ENCODE measurements at regions not wholly inside any gene's neighbourhood (a gene's known extent, or its start where the extent isn't known, plus 50 kb on each side); places are given as distances from the start of the nearest gene placed in this dataset.

GRCh38 chr13:102940143-102940542 is 94.3 kb downstream of the ERCC5 start:
- Histone ChIP-seq H3K27me3 (no peaks in the 10 kb centered on the region), H3K9me3 (no peaks in the 10 kb centered on the region), H3K4me3 (no peak overlapping the region), H3K4me1 (no peaks in the 10 kb centered on the region), H3K27ac (no peak overlapping the region), H3K36me3 (no peaks in the 10 kb centered on the region)
- TF ChIP-seq POLR2AphosphoS5 (IDR thresholded peaks at IDR 0.05), result no peak
- TF ChIP-seq POLR2A (IDR thresholded peaks at IDR 0.05), result no peak
- TF ChIP-seq EP300 (IDR thresholded peaks at IDR 0.05), result no peak
- TF ChIP-seq CTCF (IDR thresholded peaks at IDR 0.05), result no peak
- DNase-seq (ENCODE audit: low spot score in 2 of 2), result no peak
- WGBS, result 88% methylated on average over 5 of the region's 5 CpGs

GRCh38 chr13:102935896-102936321 is 90.1 kb downstream of the ERCC5 start:
- Histone ChIP-seq H3K4me3 (no peak overlapping the region), H3K36me3 (no peaks in the 10 kb centered on the region), H3K27ac (no peak overlapping the region), H3K27me3 (no peaks in the 10 kb centered on the region), H3K9me3 (no peaks in the 10 kb centered on the region), H3K4me1 (no peaks in the 10 kb centered on the region)
- WGBS, result 13% methylated on average over 2 of the region's 2 CpGs
- DNase-seq (ENCODE audit: low spot score in 2 of 2), result no peak
- TF ChIP-seq CTCF (IDR thresholded peaks at IDR 0.05) (no peak), EP300 (IDR thresholded peaks at IDR 0.05) (no peak), POLR2AphosphoS5 (IDR thresholded peaks at IDR 0.05) (no peak), POLR2A (IDR thresholded peaks at IDR 0.05) (no peak)

GRCh38 chr13:102933523-102933922 is 87.7 kb downstream of the ERCC5 start:
- TF ChIP-seq CTCF (IDR thresholded peaks at IDR 0.05) (no peak), POLR2AphosphoS5 (IDR thresholded peaks at IDR 0.05) (no peak), POLR2A (IDR thresholded peaks at IDR 0.05) (no peak), EP300 (IDR thresholded peaks at IDR 0.05) (no peak)
- Histone ChIP-seq H3K27ac (no peak overlapping the region), H3K4me3 (no peak overlapping the region), H3K4me1 (peaks cover 4% of the 10 kb centered on the region), H3K9me3 (no peaks in the 10 kb centered on the region), H3K27me3 (no peaks in the 10 kb centered on the region), H3K36me3 (no peaks in the 10 kb centered on the region)
- WGBS, result 90% methylated on average over 3 of the region's 3 CpGs
- no peak for DNase-seq (ENCODE audit: low spot score in 2 of 2)

- Histone ChIP-seq H3K9me3 (no peaks in the 10 kb centered on the region), H3K4me1 (peaks cover 4% of the 10 kb centered on the region), H3K36me3 (no peaks in the 10 kb centered on the region), H3K27me3 (no peaks in the 10 kb centered on the region), H3K27ac (no peak overlapping the region), H3K4me3 (no peak overlapping the region)
- 78% methylated on average over 6 of the region's 6 CpGs for WGBS
- DNase-seq (ENCODE audit: low spot score in 2 of 2), result no peak
- TF ChIP-seq CTCF (IDR thresholded peaks at IDR 0.05) (no peak), POLR2AphosphoS5 (IDR thresholded peaks at IDR 0.05) (no peak), EP300 (IDR thresholded peaks at IDR 0.05) (no peak), POLR2A (IDR thresholded peaks at IDR 0.05) (no peak)
Measured at GRCh38 chr13:102933122-102933521, 87.3 kb downstream of the ERCC5 start.

GRCh38 chr13:102932331-102932730 is 86.5 kb downstream of the ERCC5 start:
- Histone ChIP-seq H3K4me1 (peaks cover 4% of the 10 kb centered on the region), H3K27ac (no peak overlapping the region), H3K27me3 (no peaks in the 10 kb centered on the region), H3K36me3 (no peaks in the 10 kb centered on the region), H3K4me3 (no peak overlapping the region), H3K9me3 (no peaks in the 10 kb centered on the region)
- 77% methylated on average over 4 of the region's 4 CpGs for WGBS
- no peak for TF ChIP-seq EP300 (IDR thresholded peaks at IDR 0.05)
- no peak for TF ChIP-seq POLR2A (IDR thresholded peaks at IDR 0.05)
- TF ChIP-seq POLR2AphosphoS5 (IDR thresholded peaks at IDR 0.05), result no peak
- no peak for TF ChIP-seq CTCF (IDR thresholded peaks at IDR 0.05)
- DNase-seq (ENCODE audit: low spot score in 2 of 2), result no peak

Measured in suprapubic skin (tissue), 4 donors.